Activated CD4-positive, alpha-beta T cell treated with anti-CD3 and anti-CD28 coated beads, Interleukin-2, Interleukin-4, amounts not matched to agents 100 ng/mL and 50 ng/mL, durations not matched to agents 16 hours and 8 hours (primary cell): ENCODE measurements at regions not wholly inside any gene's neighbourhood (a gene's known extent, or its start where the extent isn't known, plus 50 kb on each side); places are given as distances from the start of the nearest gene placed in this dataset.
"Not testable (repeated sequence)": the region's sequence is repeated elsewhere in the genome, so short reads cannot be mapped to it uniquely, and the experiment has no call there.

ENCODE experiments used
- DNase-seq: peaks from one replicate; pipeline ENCODE4 v3.0.0-alpha.2; 2020; ENCODE audit warnings: low spot score

GRCh38 chr1:234774971-234775370 is 165.0 kb upstream of the IRF2BP2 start:
- no peak for DNase-seq

- no peak for DNase-seq
Measured at GRCh38 chr1:234773936-234774677, 164.1 kb upstream of the IRF2BP2 start.

- peak; percentile 96 for DNase-seq
Measured at GRCh38 chr1:234772345-234773147, 162.6 kb upstream of the IRF2BP2 start.

GRCh38 chr1:234771642-234772344 is 161.8 kb upstream of the IRF2BP2 start:
- DNase-seq: no peak

GRCh38 chr1:234770924-234771540 is 161.1 kb upstream of the IRF2BP2 start:
- DNase-seq: no peak

- no peak for DNase-seq
Measured at GRCh38 chr1:234769986-234770795, 160.2 kb upstream of the IRF2BP2 start.

GRCh38 chr1:234769284-234769985 is 159.5 kb upstream of the IRF2BP2 start:
- DNase-seq: no peak

GRCh38 chr1:234768569-234769283 is 158.7 kb upstream of the IRF2BP2 start:
- DNase-seq: no peak

GRCh38 chr1:234768171-234768568 is 158.2 kb upstream of the IRF2BP2 start:
- no peak for DNase-seq

GRCh38 chr1:234765672-234766071 is 155.7 kb upstream of the IRF2BP2 start:
- no peak for DNase-seq

- no peak for DNase-seq
Measured at GRCh38 chr1:234765181-234765580, 155.2 kb upstream of the IRF2BP2 start.

- no peak for DNase-seq
Measured at GRCh38 chr1:234763910-234764309, 153.9 kb upstream of the IRF2BP2 start.

GRCh38 chr1:234763367-234763766 is 153.4 kb upstream of the IRF2BP2 start:
- DNase-seq: no peak

GRCh38 chr1:234762127-234762526 is 152.1 kb upstream of the IRF2BP2 start:
- not testable (repeated sequence) for DNase-seq

GRCh38 chr1:234760303-234760723 is 150.3 kb upstream of the IRF2BP2 start:
- no peak for DNase-seq

- DNase-seq: no peak
Measured at GRCh38 chr1:234759888-234760287, 149.9 kb upstream of the IRF2BP2 start.

GRCh38 chr1:234758851-234759250 is 148.9 kb upstream of the IRF2BP2 start:
- DNase-seq: no peak

GRCh38 chr1:234756857-234757256 is 146.9 kb upstream of the IRF2BP2 start:
- no peak for DNase-seq

- DNase-seq: no peak
Measured at GRCh38 chr1:234756066-234756774, 146.2 kb upstream of the IRF2BP2 start.
